NT2/D1 (cell line): ENCODE measurements at regions not wholly inside any gene's neighbourhood (a gene's known extent, or its start where the extent isn't known, plus 50 kb on each side); places are given as distances from the start of the nearest gene placed in this dataset.

Experiments used
- DNase-seq: peaks from one replicate; pipeline ENCODE4 v3.0.0-alpha.2; 2011; ENCODE audit warnings: low read depth, low spot score
- H3K27me3 ChIP-seq: 2 replicates; pipeline ENCODE4 v1.6.0; 2011; ENCODE audit warnings: mild to moderate bottlenecking; ENCODE audit not compliant: insufficient read length, insufficient read depth
- H3K36me3 ChIP-seq: 2 replicates; pipeline ENCODE4 v1.6.1; 2011; ENCODE audit warnings: mild to moderate bottlenecking, low read length, mixed read lengths; ENCODE audit not compliant: insufficient read depth, insufficient read length
- H3K4me1 ChIP-seq: 2 replicates; pipeline ENCODE4 v1.5.1; 2011; ENCODE audit not compliant: insufficient read depth, insufficient read length
- H3K4me3 ChIP-seq: 2 replicates; pipeline ENCODE4 v1.5.1; 2011; ENCODE audit warnings: low read depth; ENCODE audit not compliant: insufficient read length
- H3K9ac ChIP-seq: 2 replicates; pipeline ENCODE4 v1.6.0; 2011; ENCODE audit warnings: low read depth; ENCODE audit not compliant: insufficient read length
- H3K9me3 ChIP-seq: 2 replicates; pipeline ENCODE4 v1.5.1; 2011; ENCODE audit warnings: mild to moderate bottlenecking, low read length; ENCODE audit not compliant: insufficient read depth
- SUZ12 ChIP-seq: IDR thresholded peaks from 2 replicates; pipeline ENCODE4 v1.6.1; 2011; ENCODE audit not compliant: insufficient read length, insufficient read depth; ENCODE audit errors: extremely low read depth
- YY1 ChIP-seq: IDR thresholded peaks from 2 replicates; pipeline ENCODE4 v1.6.1; 2011; ENCODE audit not compliant: insufficient read length, insufficient read depth
- ZNF274 ChIP-seq: IDR thresholded peaks from 2 replicates; pipeline ENCODE4 v1.6.1; 2011; ENCODE audit warnings: mild to moderate bottlenecking, low read depth, low read length

DNA sequence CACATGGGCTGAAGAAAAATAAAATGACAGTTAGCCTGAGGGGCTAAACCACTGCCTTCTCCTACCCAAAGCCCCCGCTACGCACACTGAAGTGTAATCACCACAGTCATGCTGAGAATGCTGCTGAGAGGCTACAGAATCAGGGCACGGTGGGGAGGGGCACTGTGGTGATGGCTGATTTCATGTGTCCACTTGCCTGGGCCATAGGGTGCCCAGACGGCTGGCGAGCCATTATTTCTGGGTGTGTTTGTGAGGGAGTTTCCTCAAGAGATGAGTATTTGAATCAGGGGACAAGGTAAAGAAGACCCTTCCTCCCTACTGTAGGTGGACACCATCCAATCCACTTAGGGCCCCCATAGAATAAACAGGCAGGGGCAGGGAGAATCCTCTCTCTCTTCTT, 1313.2 kb downstream of the TBC1D22A start:
- Histone ChIP-seq H3K27me3 (no peaks in the 10 kb centered on the region), H3K9ac (no peak overlapping the region), H3K4me1 (peaks cover 3% of the 10 kb centered on the region), H3K36me3 (no peaks in the 10 kb centered on the region), H3K4me3 (no peak overlapping the region), H3K9me3 (no peaks in the 10 kb centered on the region; the same call in 1 of the 2 replicates)
- no peak for TF ChIP-seq ZNF274
- no peak for TF ChIP-seq SUZ12
- no peak for TF ChIP-seq YY1
- no peak for DNase-seq

DNA sequence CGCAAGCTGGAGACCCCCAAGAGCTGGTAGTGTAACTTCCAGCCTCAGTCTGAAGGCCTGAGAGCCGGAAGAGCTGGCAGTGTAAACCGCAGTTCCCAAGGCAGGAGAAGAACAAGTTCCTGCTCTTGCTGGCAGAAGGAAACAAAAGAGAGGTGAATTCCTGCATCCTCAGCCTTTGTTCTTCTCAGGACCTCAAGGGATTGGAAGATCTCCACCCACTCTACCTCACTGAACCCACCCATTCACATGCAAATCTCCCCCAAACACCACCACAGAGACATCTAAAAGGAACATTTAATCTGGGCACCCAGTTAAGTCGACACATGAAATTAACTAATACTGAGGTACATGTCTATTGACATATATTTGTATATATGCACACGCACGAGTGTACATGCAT, 1310.3 kb downstream of the TBC1D22A start:
- no peaks in the 10 kb centered on the region for H3K27me3 ChIP-seq

GRCh38 chr22:48071828-48072227, 1309.4 kb downstream of the TBC1D22A start:
- no peak overlapping the region for H3K9ac ChIP-seq
- peaks cover 6% of the 10 kb centered on the region; the same call in 1 of the 2 replicates for H3K9me3 ChIP-seq
- no peak for DNase-seq
- no peak for TF ChIP-seq YY1
- TF ChIP-seq SUZ12: no peak
- no peak for TF ChIP-seq ZNF274
- no peak overlapping the region for H3K4me3 ChIP-seq
- no peaks in the 10 kb centered on the region for H3K27me3 ChIP-seq
- H3K36me3 ChIP-seq: no peaks in the 10 kb centered on the region
- H3K4me1 ChIP-seq: peaks cover 3% of the 10 kb centered on the region

More for the DNA sequence above, 1310.3 kb downstream of the TBC1D22A start:
- H3K9me3 ChIP-seq: peaks cover 6% of the 10 kb centered on the region; the same call in 1 of the 2 replicates
- TF ChIP-seq YY1: no peak
- TF ChIP-seq SUZ12: no peak
- TF ChIP-seq ZNF274: no peak
- H3K36me3 ChIP-seq: no peaks in the 10 kb centered on the region
- no peak overlapping the region for H3K9ac ChIP-seq
- H3K4me1 ChIP-seq: peaks cover 3% of the 10 kb centered on the region
- H3K4me3 ChIP-seq: no peak overlapping the region
- peak; percentile 86 for DNase-seq

DNA sequence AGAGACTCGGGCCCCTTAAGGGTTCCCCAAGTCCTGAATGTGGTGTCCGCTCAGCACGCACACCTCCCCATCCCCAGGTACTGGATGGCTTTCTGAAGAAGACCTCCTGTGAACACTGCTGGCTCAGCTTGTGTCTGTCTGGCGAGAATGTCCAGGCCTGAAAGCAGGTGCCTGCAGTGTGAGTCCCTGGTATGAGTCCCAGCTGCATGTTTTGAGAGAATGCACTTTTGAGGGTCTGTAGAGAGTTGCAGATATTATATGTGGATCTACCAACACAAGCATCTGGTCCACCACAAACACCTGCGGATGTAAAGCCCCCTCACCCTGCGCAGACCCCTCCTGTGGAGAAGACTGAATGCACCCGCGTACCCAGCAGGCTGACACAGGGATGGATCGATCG, 1308.9 kb downstream of the TBC1D22A start:
- Histone ChIP-seq H3K4me1 (peaks cover 3% of the 10 kb centered on the region), H3K36me3 (no peaks in the 10 kb centered on the region), H3K9ac (no peak overlapping the region), H3K27me3 (no peaks in the 10 kb centered on the region), H3K4me3 (no peak overlapping the region), H3K9me3 (peaks cover 6% of the 10 kb centered on the region; the same call in 1 of the 2 replicates)
- TF ChIP-seq YY1 (no peak), ZNF274 (no peak), SUZ12 (no peak)
- no peak for DNase-seq

DNA sequence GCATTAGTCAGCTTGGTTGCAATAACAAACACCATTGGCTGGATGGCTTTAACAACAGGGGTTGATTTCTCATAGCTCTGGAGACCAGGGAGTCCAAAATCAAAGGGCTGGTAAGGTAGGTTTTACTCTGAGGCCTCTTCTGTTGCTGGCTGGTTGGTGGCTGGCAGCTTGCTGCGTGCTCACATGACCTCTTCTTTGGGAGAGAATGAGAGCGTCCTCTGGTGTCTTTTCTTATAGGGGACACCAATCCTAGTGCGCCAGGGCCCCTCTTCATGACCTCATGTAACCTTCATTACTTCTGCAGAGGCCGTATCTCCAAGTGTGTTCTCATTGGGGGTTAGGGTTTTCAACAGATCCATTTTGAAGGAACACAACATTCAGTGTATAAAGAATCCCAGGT, 1308.3 kb downstream of the TBC1D22A start:
- H3K27me3 ChIP-seq: no peaks in the 10 kb centered on the region
- H3K4me1 ChIP-seq: peaks cover 3% of the 10 kb centered on the region
- no peak for DNase-seq

GRCh38 chr22:48070083-48070482, 1307.6 kb downstream of the TBC1D22A start:
- peaks cover 6% of the 10 kb centered on the region; the same call in 1 of the 2 replicates for H3K9me3 ChIP-seq
- H3K9ac ChIP-seq: no peak overlapping the region
- H3K36me3 ChIP-seq: no peaks in the 10 kb centered on the region
- DNase-seq: no peak
- H3K4me1 ChIP-seq: peaks cover 3% of the 10 kb centered on the region
- H3K27me3 ChIP-seq: no peaks in the 10 kb centered on the region
- TF ChIP-seq ZNF274 (no peak), YY1 (no peak), SUZ12 (no peak)
- no peak overlapping the region for H3K4me3 ChIP-seq

More for the DNA sequence above, 1308.3 kb downstream of the TBC1D22A start:
- TF ChIP-seq ZNF274 (no peak), SUZ12 (no peak), YY1 (no peak)
- H3K4me3 ChIP-seq: no peak overlapping the region
- no peak overlapping the region for H3K9ac ChIP-seq
- peaks cover 6% of the 10 kb centered on the region; the same call in 1 of the 2 replicates for H3K9me3 ChIP-seq
- H3K36me3 ChIP-seq: no peaks in the 10 kb centered on the region

- H3K4me1 ChIP-seq: peaks cover 3% of the 10 kb centered on the region
- TF ChIP-seq SUZ12: no peak
- no peak for TF ChIP-seq YY1
- TF ChIP-seq ZNF274: no peak
- H3K9me3 ChIP-seq: peaks cover 6% of the 10 kb centered on the region; the same call in 1 of the 2 replicates
- no peaks in the 10 kb centered on the region for H3K36me3 ChIP-seq
- H3K4me3 ChIP-seq: no peak overlapping the region
- DNase-seq: no peak
- H3K27me3 ChIP-seq: no peaks in the 10 kb centered on the region
- no peak overlapping the region for H3K9ac ChIP-seq
Measured at GRCh38 chr22:48069256-48069655, 1306.8 kb downstream of the TBC1D22A start.
